HG03521 (cell line): ENCODE measurements at regions not wholly inside any gene's neighbourhood (a gene's known extent, or its start where the extent isn't known, plus 50 kb on each side); places are given as distances from the start of the nearest gene placed in this dataset.

ENCODE experiments used
- ATAC-seq: cut with Tn5 transposase; IDR thresholded peaks from one replicate; pipeline ENCODE4 v1.9.1; 2021; ENCODE audit warnings: mild to moderate bottlenecking, moderate library complexity; ENCODE audit not compliant: unreplicated experiment

GRCh38 chr7:32347244-32347828 lies 142.8 kb downstream of the LSM5 start:
- no peak for ATAC-seq

- no peak for ATAC-seq
Observed at GRCh38 chr7:32346253-32346652, 143.9 kb downstream of the LSM5 start.

GRCh38 chr7:32336726-32337125 lies 153.5 kb downstream of the LSM5 start:
- no peak for ATAC-seq

- no peak for ATAC-seq
Observed at GRCh38 chr7:32335107-32335506, 155.1 kb downstream of the LSM5 start.

GRCh38 chr7:32330602-32331001 lies 159.6 kb downstream of the LSM5 start:
- ATAC-seq = no peak

- no peak for ATAC-seq
Observed at GRCh38 chr7:32326078-32326477, 164.1 kb downstream of the LSM5 start.

GRCh38 chr7:32323712-32324111 lies 166.5 kb downstream of the LSM5 start:
- ATAC-seq = no peak

- no peak for ATAC-seq
Observed at GRCh38 chr7:32319012-32319382, 171.2 kb downstream of the LSM5 start.

- no peak for ATAC-seq
Observed at GRCh38 chr7:32318300-32319011, 171.7 kb downstream of the LSM5 start.

- no peak for ATAC-seq
Observed at GRCh38 chr7:32316839-32317238, 173.3 kb downstream of the LSM5 start.

GRCh38 chr7:32314761-32315160 lies 175.4 kb downstream of the LSM5 start:
- ATAC-seq = no peak

GRCh38 chr7:32301427-32301826 lies 188.8 kb downstream of the LSM5 start:
- ATAC-seq = no peak

GRCh38 chr7:32299133-32299702 lies 191.0 kb downstream of the LSM5 start:
- ATAC-seq = no peak

GRCh38 chr7:32298408-32299132 lies 191.6 kb downstream of the LSM5 start:
- no peak for ATAC-seq

GRCh38 chr7:32293833-32294232 lies 196.3 kb downstream of the LSM5 start:
- no peak for ATAC-seq

GRCh38 chr7:32289651-32290414 lies 200.3 kb downstream of the LSM5 start:
- ATAC-seq = no peak

- ATAC-seq = no peak
Observed at GRCh38 chr7:32285698-32286097, 204.5 kb downstream of the LSM5 start.

- no peak for ATAC-seq
Observed at GRCh38 chr7:32283546-32283945, 206.6 kb downstream of the LSM5 start.

- no peak for ATAC-seq
Observed at GRCh38 chr7:32279500-32279899, 209.3 kb upstream of the PDE1C start.

GRCh38 chr7:32275216-32276009 lies 205.2 kb upstream of the PDE1C start:
- ATAC-seq = no peak
